ENCODE measurements at regions not wholly inside any gene's neighbourhood (a gene's known extent, or its start where the extent isn't known, plus 50 kb on each side); places are given as distances from the start of the nearest gene placed in this dataset.

DNA sequence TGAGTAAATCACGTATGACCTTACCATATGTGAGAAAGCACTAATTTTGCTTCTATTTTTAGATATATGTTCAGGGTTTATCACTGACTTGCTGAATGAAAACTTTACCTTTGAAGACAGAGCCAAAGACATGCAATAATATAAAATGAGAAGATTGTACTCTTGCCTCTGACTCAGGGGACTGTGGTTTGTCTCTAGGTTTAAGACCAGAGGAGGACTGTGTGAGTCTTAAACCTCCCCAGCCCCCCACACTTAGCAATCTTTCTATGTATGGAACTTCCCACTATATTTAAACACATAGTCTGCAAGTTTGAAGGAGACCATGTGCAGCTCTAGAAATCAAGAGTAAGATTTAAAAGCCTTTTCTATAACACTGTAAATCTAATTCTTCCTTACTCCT lies 368.7 kb upstream of the FAM241A start:
- no peak overlapping the region for H3K4me3 ChIP-seq
- intact Hi-C loops (cut with DNase I): no loop called here
- no peak for ATAC-seq
- no peak for DNase-seq
- H3K27me3 ChIP-seq: peaks cover 0 to 20% (median 0%) of the 10 kb centered on the region in 7 donors
- no peaks in the 10 kb centered on the region for H3K4me1 ChIP-seq
- H3K27ac ChIP-seq: no peak overlapping the region
- 24 to 41% methylated on average over 1 of the region's 1 CpG for WGBS, 2 donors
- no peaks in the 10 kb centered on the region for H3K36me3 ChIP-seq
- no peaks in the 10 kb centered on the region for H3K9me3 ChIP-seq
- TF ChIP-seq, protein P1, sequence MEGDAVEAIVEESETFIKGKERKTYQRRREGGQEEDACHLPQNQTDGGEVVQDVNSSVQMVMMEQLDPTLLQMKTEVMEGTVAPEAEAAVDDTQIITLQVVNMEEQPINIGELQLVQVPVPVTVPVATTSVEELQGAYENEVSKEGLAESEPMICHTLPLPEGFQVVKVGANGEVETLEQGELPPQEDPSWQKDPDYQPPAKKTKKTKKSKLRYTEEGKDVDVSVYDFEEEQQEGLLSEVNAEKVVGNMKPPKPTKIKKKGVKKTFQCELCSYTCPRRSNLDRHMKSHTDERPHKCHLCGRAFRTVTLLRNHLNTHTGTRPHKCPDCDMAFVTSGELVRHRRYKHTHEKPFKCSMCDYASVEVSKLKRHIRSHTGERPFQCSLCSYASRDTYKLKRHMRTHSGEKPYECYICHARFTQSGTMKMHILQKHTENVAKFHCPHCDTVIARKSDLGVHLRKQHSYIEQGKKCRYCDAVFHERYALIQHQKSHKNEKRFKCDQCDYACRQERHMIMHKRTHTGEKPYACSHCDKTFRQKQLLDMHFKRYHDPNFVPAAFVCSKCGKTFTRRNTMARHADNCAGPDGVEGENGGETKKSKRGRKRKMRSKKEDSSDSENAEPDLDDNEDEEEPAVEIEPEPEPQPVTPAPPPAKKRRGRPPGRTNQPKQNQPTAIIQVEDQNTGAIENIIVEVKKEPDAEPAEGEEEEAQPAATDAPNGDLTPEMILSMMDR (IDR thresholded peaks at IDR 0.05): no peak

DNA sequence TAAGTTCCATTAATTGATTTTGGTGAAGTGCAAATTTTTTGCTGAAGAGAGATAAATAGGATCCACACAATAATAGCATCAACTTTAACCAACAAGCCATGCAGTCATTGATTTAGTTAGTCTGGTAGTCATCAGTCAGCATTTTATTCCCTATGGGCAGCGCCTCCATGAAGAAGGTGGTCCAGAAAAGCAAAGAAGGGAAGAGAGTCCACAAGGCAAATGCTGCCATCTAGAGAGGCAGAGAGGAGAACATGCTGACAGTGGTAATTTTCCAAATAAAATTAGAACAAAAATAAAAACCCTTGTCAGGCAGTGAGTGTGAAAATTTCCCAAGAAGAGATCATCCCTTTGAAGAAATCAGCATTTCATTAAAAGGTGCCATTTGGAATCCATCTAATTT lies 366.7 kb upstream of the FAM241A start:
- Histone ChIP-seq H3K27ac (no peak overlapping the region), H3K9me3 (no peaks in the 10 kb centered on the region), H3K27me3 (peaks cover 0 to 18% (median 0%) of the 10 kb centered on the region in 7 donors), H3K36me3 (no peaks in the 10 kb centered on the region), H3K4me3 (no peak overlapping the region), H3K4me1 (no peaks in the 10 kb centered on the region)
- 59 to 62% methylated on average over 1 of the region's 1 CpG for WGBS, 2 donors
- intact Hi-C loops (cut with DNase I): no loop called here
- ATAC-seq (no peak), DNase-seq (no peak)
- TF ChIP-seq, protein P1 (IDR thresholded peaks at IDR 0.05): no peak

DNA sequence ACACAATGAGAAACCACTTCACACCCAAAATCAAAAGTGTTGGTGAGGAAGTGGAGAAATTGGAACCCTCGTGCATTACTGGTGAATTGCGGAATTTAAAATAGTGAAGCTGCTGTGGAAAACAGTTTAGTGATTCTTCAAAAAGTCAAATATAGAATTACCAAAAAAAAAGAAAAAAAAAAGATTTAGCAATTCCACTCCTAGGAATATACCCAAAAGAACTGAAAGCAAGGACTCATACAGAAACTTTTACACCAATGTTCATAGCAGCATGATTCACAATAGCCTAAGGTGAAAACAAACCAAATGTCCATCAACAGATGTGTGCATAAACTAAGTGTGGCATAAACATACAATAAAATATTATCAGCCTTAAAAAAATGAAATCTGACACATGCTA lies 364.3 kb upstream of the FAM241A start:
- Histone ChIP-seq H3K9me3 (no peaks in the 10 kb centered on the region), H3K4me1 (no peaks in the 10 kb centered on the region), H3K36me3 (no peaks in the 10 kb centered on the region), H3K27me3 (peaks cover 0 to 21% (median 0%) of the 10 kb centered on the region in 7 donors), H3K4me3 (no peak overlapping the region), H3K27ac (no peak overlapping the region)
- ATAC-seq (no peak), DNase-seq (no peak)
- intact Hi-C loops (cut with DNase I): no loop called here
- WGBS, 2 donors: 88 to 89% methylated on average over 2 of the region's 2 CpGs
- TF ChIP-seq, protein P1 (IDR thresholded peaks at IDR 0.05): no peak

DNA sequence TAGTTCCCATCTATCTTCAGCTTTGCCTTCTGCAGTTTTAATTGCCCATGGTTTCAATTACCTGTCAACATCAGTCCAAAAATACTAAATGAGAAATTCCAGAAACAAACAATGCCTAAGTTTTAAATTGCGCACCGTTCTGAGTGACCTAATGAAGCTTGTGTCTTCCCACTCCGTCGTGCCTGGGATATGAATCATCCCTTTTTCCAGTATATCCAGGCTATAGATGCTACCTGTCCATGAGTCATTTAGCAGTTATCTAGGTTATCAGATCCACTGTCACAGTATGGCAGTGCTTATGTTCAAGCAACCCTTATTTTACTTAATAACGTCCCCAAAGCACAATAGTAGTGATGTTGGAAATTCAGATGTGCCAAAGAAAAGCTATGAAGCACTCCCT lies 363.6 kb upstream of the FAM241A start:
- H3K9me3 ChIP-seq: no peaks in the 10 kb centered on the region
- TF ChIP-seq, protein P1 (IDR thresholded peaks at IDR 0.05): no peak
- DNase-seq (no peak), ATAC-seq (no peak)
- peaks cover 0 to 21% (median 0%) of the 10 kb centered on the region in 7 donors for H3K27me3 ChIP-seq
- no peak overlapping the region for H3K4me3 ChIP-seq
- intact Hi-C loops (cut with DNase I): no loop called here
- H3K27ac ChIP-seq: no peak overlapping the region
- H3K4me1 ChIP-seq: no peaks in the 10 kb centered on the region
- no peaks in the 10 kb centered on the region for H3K36me3 ChIP-seq
- WGBS, 2 donors: 73 to 85% methylated on average over 5 of the region's 5 CpGs
